Stimulated activated CD4-positive, alpha-beta T cell treated with anti-CD3 and anti-CD28 coated beads, TNF-alpha, amount 100 ng/mL, for 1 hour (primary cell): ENCODE measurements at regions not wholly inside any gene's neighbourhood (a gene's known extent, or its start where the extent isn't known, plus 50 kb on each side); places are given as distances from the start of the nearest gene placed in this dataset.

Experiments used
- DNase-seq, 3 donors: peaks; one replicate each; pipeline ENCODE4 v3.0.0-alpha.2; 2020; ENCODE audit warnings: low read depth in 3 of 3, low spot score in 1 of 3

- no peak for DNase-seq
These were observed 278.0 kb upstream of the KLF14 start for GRCh38 chr7:131011976-131012375.

GRCh38 chr7:131012477-131013031 lies 278.5 kb upstream of the KLF14 start:
- DNase-seq: no peak

DNA sequence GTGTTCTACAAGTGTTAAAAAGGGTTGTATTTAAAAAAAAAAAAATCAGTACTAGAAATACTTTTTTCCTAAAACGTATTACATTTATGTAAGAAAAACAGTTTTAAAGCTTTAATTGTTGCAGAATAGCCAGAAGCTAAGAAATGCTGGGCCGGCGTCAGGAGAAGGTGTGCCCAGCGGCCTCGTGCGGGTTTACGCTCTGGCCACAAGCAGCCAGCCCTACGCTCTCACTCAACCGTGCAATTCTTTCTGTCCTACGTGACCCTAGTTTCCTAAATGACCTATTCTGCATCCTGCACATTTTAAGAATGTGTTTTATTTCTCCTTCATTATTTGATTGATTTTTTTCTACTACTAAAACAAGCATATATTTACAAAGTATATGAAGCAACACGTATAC lies 279.7 kb upstream of the KLF14 start:
- DNase-seq: no peak

GRCh38 chr7:131014906-131015656 lies 281.1 kb upstream of the KLF14 start:
- DNase-seq: no peak

GRCh38 chr7:131015657-131015958 lies 281.6 kb upstream of the KLF14 start:
- no peak for DNase-seq

- no peak for DNase-seq
These were observed 282.2 kb upstream of the KLF14 start for GRCh38 chr7:131016230-131016629.

- no peak for DNase-seq
These were observed 285.3 kb upstream of the KLF14 start for GRCh38 chr7:131019351-131019750.

DNA sequence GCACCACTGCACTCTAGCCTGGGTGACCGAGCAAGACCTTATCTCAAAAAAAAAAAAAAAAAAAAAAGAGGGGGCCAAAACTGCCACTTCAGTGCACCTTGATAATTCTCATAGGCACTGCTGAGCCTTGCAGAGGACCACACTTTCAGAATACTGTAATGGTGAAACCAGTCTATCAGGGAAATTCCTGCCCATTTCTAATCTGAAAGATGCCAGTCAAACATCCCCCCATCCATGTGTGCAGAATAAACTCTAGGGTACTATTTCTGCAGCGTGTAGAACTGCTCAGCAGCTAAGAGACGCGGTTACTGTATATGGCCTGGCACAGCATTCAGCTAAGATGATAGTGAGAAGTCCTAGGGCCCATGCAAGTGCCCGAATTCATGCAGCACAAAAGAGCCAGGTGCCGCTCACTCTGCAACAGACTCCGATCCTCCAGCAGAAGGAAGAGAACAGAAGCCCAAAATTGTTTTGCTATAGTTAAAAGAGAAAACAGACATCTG lies 286.8 kb upstream of the KLF14 start:
- DNase-seq: no peak

DNA sequence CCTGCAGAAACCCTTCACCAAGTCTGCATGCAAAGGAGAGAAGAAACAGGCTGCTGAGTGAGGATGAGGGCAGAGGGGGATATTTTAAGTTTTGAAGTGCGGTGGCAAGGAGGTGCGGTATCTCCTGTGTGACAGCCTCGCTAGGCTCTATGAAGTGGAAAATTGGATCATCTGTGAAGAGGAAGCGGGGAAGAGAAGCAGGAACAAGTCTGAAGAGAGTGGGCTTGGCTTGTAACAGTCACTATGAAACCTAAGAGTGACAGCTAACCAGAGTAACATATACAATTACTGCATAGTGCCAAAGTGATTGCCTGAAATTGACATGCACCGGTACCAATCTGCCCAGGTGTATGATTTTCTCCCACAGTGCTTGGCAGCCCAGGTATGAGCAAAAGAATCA lies 287.5 kb upstream of the KLF14 start:
- no peak for DNase-seq

- DNase-seq: no peak
These were observed 287.9 kb upstream of the KLF14 start for GRCh38 chr7:131021902-131022301.

DNA sequence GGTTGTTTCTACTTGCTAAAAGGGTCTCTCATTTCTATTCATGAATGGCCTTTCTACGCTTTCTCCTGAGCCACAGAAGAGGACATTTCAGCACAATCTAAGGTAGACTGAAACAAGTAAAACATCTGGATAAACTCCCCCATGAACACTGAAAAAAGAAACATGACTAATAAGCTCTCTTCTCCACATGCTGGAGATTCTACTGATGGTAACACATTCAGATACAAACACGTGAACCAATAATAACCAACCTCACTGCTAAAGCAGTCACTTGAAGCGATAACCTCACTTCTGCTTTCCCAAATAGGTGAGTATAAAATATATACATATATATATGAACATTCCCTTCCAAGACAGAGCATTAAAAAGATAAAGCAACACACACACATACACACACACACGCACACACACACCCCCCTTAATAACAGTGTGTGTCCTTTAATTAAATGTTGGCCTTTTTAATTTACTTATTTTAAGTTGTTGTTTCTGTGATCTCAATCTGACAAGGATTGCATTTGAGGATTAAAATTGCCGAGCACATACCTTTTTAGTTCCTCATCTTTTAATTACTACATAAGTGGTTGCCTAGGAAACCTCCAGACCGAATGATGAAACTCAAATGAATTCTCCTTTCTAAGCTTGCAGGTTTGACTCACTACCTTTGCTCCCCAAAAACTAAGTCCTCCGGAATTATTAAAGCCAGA lies 292.4 kb upstream of the KLF14 start:
- DNase-seq: no peak

DNA sequence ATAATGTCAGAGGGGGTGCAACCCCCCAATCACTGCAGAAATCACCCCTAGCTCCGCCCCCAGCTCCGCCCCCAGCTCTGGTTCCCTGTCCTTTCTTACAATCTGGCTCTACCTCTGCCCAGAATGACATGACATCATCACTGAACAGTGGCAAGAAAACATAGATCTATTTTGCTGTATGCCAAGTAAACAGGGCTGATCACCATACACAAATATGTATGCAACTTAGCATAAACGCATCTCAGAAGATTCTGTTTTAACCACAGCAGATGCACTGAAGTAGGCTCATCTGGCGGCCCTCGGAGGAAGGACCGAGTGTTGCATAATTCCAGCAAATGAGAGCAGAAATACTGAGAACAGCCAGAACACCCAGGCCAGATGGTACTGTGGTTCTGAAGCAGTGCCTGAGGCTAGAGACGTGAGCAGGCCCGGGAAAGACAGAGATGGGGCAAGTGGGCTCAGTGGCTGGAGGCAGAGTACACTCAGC lies 293.3 kb upstream of the KLF14 start:
- DNase-seq: no peak

GRCh38 chr7:131028295-131028694 lies 294.3 kb upstream of the KLF14 start:
- no peak for DNase-seq

- DNase-seq: no peak
These were observed 295.0 kb upstream of the KLF14 start for GRCh38 chr7:131029002-131029401.

- no peak for DNase-seq
These were observed 296.4 kb upstream of the MKLN1 start for GRCh38 chr7:131031099-131031868.

DNA sequence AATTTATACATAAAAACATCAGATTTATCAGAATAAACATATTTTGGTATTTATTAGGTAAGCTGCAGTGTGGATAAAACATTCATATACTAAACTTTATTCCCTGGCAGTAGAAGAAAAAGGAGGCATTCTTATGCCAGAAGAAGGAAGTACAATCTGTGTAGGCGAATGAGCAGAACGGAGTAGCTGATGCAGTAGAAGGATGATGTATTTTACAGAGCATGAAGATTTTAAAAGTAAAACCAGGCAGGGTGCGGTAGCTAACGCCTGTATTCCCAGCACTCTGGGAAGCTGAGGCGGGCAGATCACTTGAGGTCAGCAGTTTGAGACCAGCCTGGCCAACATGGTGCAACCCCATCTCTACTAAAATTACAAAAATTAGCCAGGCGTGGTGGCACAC lies 294.9 kb upstream of the MKLN1 start:
- DNase-seq: no peak

- no peak for DNase-seq
These were observed 293.4 kb upstream of the MKLN1 start for GRCh38 chr7:131034166-131034881.

- no peak for DNase-seq
These were observed 292.4 kb upstream of the MKLN1 start for GRCh38 chr7:131035088-131035770.

- no peak for DNase-seq
These were observed 289.5 kb upstream of the MKLN1 start for GRCh38 chr7:131038153-131038552.

GRCh38 chr7:131039355-131039762 lies 288.3 kb upstream of the MKLN1 start:
- no peak for DNase-seq
